ENCODE measurements at regions not wholly inside any gene's neighbourhood (a gene's known extent, or its start where the extent isn't known, plus 50 kb on each side); places are given as distances from the start of the nearest gene placed in this dataset.
"Not testable (repeated sequence)": the region's sequence is repeated elsewhere in the genome, so short reads cannot be mapped to it uniquely, and the experiment has no call there.

DNA sequence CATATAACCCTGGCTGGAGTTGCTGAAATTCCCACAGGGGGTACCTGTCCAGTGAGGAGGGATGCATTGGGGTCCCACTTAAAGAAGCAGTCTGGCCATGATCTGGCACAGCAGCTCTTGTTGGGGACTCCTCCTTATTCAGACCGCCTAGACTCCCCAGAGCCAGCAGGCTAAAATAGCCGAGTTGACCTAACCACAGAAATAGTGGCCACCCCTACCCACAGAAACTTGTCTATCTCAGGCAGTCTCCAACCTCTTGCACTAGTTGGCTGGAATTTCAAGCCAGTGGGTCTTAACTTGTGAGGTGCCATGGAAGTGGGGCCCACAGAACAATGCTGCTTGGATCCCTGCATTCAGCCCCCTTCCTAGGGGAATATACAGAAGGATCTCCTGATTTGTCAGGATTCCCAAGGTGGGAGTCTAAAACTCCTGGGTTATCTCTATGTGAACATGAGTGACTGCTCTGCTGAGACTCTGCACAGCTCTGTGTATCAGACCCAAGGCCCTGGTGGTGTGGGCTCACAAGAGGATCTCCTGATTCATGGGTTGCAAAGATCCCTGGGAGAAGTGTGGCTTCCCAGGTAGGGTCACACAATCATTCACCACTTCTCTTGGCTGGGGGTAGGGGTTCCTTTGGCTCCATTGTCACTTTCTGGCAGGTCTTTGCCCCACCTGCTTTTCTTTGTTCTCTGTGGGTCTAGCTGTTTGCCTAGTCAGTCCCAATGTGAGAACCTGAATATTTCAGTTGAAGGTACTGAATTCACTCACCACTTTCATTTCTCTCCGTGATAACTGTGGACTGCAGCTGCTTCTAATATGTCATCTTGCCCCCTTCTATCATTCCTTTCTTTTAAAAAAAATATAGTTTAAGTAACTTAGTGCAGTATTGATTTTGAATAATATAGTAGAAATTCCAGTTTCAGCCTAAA is 65.5 kb upstream of the CLVS2 start:
- no peak for ATAC-seq
- no peaks in the 10 kb centered on the region for H3K4me1 ChIP-seq
- no peak for DNase-seq
- intact Hi-C loops (cut with DNase I; ENCODE audit: low total_unique reads) (no loop called here), in situ Hi-C loops (cut with MboI; ENCODE audit: low sequenced_read_pairs in 4 of 4) (no loop called here)
- no peak overlapping the region for H3K27ac ChIP-seq
- no peaks in the 10 kb centered on the region for H3K36me3 ChIP-seq
- no peaks in the 10 kb centered on the region for H3K27me3 ChIP-seq
- H3K9me3 ChIP-seq: no peaks in the 10 kb centered on the region
- TF ChIP-seq POLR2A (IDR thresholded peaks at IDR 0.05): no peak
- TF ChIP-seq, protein P1, sequence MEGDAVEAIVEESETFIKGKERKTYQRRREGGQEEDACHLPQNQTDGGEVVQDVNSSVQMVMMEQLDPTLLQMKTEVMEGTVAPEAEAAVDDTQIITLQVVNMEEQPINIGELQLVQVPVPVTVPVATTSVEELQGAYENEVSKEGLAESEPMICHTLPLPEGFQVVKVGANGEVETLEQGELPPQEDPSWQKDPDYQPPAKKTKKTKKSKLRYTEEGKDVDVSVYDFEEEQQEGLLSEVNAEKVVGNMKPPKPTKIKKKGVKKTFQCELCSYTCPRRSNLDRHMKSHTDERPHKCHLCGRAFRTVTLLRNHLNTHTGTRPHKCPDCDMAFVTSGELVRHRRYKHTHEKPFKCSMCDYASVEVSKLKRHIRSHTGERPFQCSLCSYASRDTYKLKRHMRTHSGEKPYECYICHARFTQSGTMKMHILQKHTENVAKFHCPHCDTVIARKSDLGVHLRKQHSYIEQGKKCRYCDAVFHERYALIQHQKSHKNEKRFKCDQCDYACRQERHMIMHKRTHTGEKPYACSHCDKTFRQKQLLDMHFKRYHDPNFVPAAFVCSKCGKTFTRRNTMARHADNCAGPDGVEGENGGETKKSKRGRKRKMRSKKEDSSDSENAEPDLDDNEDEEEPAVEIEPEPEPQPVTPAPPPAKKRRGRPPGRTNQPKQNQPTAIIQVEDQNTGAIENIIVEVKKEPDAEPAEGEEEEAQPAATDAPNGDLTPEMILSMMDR (IDR thresholded peaks at IDR 0.05 in 4 of 5, conservative IDR thresholded peaks at IDR 0.05 in 1 of 5): no peak
- H3K4me3 ChIP-seq: no peak overlapping the region

DNA sequence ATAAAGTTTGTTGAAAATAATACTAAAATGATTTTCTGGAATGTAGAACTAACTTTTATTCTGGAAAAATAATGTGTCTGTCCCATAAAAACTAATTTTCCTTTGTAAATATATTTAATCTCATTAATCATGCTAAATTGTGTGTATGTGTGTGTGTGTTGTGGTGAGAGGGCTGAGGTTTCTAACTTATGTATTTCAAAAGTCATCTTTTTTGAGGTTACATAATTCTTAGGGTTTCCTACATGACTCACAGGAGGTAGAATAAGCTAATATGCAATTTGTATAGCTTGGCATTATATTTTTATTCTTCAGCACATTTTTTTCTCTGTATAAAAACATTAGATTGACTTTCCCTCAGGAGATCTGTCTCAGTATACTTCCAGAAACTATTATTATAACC is 64.1 kb upstream of the CLVS2 start:
- H3K4me3 ChIP-seq: no peak overlapping the region
- TF ChIP-seq POLR2A (IDR thresholded peaks at IDR 0.05): no peak
- TF ChIP-seq, protein P1 (IDR thresholded peaks at IDR 0.05 in 4 of 5, conservative IDR thresholded peaks at IDR 0.05 in 1 of 5): no peak
- no peak overlapping the region for H3K27ac ChIP-seq
- ATAC-seq (no peak), DNase-seq (no peak)
- no peaks in the 10 kb centered on the region for H3K9me3 ChIP-seq
- H3K4me1 ChIP-seq: no peaks in the 10 kb centered on the region
- intact Hi-C loops (cut with DNase I; ENCODE audit: low total_unique reads) (no loop called here), in situ Hi-C loops (cut with MboI; ENCODE audit: low sequenced_read_pairs in 4 of 4) (no loop called here)
- no peaks in the 10 kb centered on the region for H3K27me3 ChIP-seq
- H3K36me3 ChIP-seq: no peaks in the 10 kb centered on the region

DNA sequence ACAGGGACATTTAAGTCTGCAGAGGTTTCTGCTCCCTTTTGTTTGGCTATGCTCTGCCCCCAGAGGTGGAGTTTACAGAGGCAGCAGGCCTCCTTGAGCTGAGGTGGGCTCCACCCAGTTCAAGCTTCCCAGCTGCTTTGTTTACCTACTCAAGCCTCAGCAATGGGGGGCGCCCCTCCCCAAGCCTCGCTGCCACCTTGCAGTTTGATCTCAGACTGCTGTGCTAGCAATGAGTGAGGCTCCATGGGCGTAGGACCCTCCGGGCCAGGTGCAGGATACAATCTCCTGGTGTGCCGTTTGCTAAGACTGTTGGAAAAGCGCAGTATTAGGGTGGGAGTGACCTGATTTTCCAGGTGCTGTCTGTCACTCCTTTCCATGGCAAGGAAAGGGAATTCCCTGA is 51.1 kb upstream of the CLVS2 start:
- ATAC-seq; H3K9me3 ChIP-seq; H3K27me3 ChIP-seq; DNase-seq; H3K36me3 ChIP-seq; H3K4me1 ChIP-seq; in situ Hi-C loops (cut with MboI; ENCODE audit: low sequenced_read_pairs in 4 of 4); H3K27ac ChIP-seq; H3K4me3 ChIP-seq; intact Hi-C loops (cut with DNase I; ENCODE audit: low total_unique reads): not testable (repeated sequence)

Measured in gastrocnemius medialis (tissue), 4 donors.